ENCODE measurements at regions not wholly inside any gene's neighbourhood (a gene's known extent, or its start where the extent isn't known, plus 50 kb on each side); places are given as distances from the start of the nearest gene placed in this dataset.

DNA sequence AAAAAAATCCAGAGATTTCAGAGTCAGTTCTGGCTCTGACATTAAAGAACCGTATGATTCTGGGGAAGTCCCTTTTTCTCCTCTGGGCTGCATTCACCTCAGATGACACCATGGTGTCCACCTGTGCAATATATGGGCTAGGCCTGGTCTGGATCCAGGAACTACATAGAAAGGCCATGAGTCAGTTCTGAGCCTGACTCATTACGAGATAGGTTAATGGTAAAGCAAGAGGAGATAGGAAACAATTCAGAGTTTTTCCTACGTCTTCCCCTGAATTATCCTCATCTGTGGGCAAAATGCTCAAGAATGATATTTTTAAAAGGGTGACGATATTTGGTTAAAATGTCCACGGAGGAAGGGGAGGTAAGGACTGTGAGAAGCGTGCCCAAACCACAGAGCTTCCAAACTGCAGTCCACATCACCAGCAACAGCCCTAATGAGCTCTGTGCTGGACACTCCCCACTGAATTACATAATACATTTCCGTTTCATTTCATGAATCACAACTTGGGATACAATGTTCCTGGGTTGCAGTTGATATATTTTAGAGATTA lies 180.1 kb upstream of the OSR1 start:
- Histone ChIP-seq H3K4me2 (ENCODE audit: low read depth, low read length) (peak overlapping the region; percentile 19; the same call in 1 of the 2 replicates), H3K4me3 (replicated peaks in 1 of 3; ENCODE audit: insufficient read depth in 1 of 3, low read depth in 2 of 3, low read length in 3 of 3) (no peak overlapping the region), H3K79me2 (ENCODE audit: insufficient read depth, low read length) (no peaks in the 10 kb centered on the region), H2AFZ (ENCODE audit: low read length) (no peak overlapping the region), H4K20me1 (ENCODE audit: insufficient read depth, low read length) (no peaks in the 10 kb centered on the region), H3K9me3 (ENCODE audit: low read length) (no peaks in the 10 kb centered on the region), H3K27ac (ENCODE audit: extremely low read length, insufficient read depth, low read length) (no peak overlapping the region), H3K36me3 (replicated peaks in 1 of 2; ENCODE audit: control insufficient read depth in 1 of 2, insufficient read depth in 2 of 2, low read length in 2 of 2) (no peaks in the 10 kb centered on the region), H3K4me1 (ENCODE audit: insufficient read depth, low read length) (peaks cover 6% of the 10 kb centered on the region; the same call in 1 of the 2 replicates), H3K27me3 (ENCODE audit: control insufficient read depth in 1 of 2, insufficient read depth in 2 of 2, low read length in 2 of 2) (no peaks in the 10 kb centered on the region), H3K9ac (ENCODE audit: insufficient read depth, low read depth, low read length) (no peak overlapping the region)
- ChIA-PET POLR2A (no interaction called here), CTCF (ENCODE audit: low intra/inter-chr PET ratio, low total read pairs) (no interaction called here)
- intact Hi-C loops (cut with micrococcal nuclease; ENCODE audit: unreplicated experiment): no loop called here
- WGBS (ENCODE audit: low lambda C conversion rate): 29% methylated on average over 7 of the region's 7 CpGs
- FAIRE-seq (no peak), ATAC-seq (peak; percentile 87), DNase-seq (ENCODE audit: low spot score) (peak; percentile 71)
- in situ Hi-C loops (cut with HindIII; ENCODE audit: extremely low pct_ligation_motif_present, low pct_unique_long_range_greater_than_20kb): no loop called here
- BruUV-seq (replicated peaks): no TSS peak
- no peak for TF ChIP-seq AHR (CRISPR knock-in tag; IDR thresholded peaks at IDR 0.05)
- no peak; the same call in 1 of the 2 replicates for TF ChIP-seq SOX5 (CRISPR knock-in tag; IDR thresholded peaks at IDR 0.05; ENCODE audit: borderline replicate concordance)
- peak; percentile 38; the same call in 1 of the 2 replicates for TF ChIP-seq ARID3A (IDR thresholded peaks at IDR 0.05; ENCODE audit: low read depth, low read length)
- peak; percentile 77; the same call in 1 of the 2 replicates for TF ChIP-seq RXRA (CRISPR knock-in tag; IDR thresholded peaks at IDR 0.05)
- peak; percentile 95 for TF ChIP-seq RXRB (CRISPR knock-in tag; IDR thresholded peaks at IDR 0.05; ENCODE audit: borderline replicate concordance)
- TF ChIP-seq CBX1 (IDR thresholded peaks at IDR 0.05; ENCODE audit: low read depth): no peak
- peak; percentile 38 for TF ChIP-seq ASH2L (IDR thresholded peaks at IDR 0.05; ENCODE audit: insufficient read length, low read depth, low read length)
- 0 out of 4 replicates have a peak, but pooled peaks of 1 of the 2 experiments have one; percentile 20 for TF ChIP-seq MAFK (conservative IDR thresholded peaks at IDR 0.05 in 1 of 2, IDR thresholded peaks at IDR 0.05 in 1 of 2; ENCODE audit: low read length in 2 of 2)
- peak; percentile 95 for TF ChIP-seq THRA (CRISPR knock-in tag; IDR thresholded peaks at IDR 0.05; ENCODE audit: borderline replicate concordance)
- TF ChIP-seq, protein P1, sequence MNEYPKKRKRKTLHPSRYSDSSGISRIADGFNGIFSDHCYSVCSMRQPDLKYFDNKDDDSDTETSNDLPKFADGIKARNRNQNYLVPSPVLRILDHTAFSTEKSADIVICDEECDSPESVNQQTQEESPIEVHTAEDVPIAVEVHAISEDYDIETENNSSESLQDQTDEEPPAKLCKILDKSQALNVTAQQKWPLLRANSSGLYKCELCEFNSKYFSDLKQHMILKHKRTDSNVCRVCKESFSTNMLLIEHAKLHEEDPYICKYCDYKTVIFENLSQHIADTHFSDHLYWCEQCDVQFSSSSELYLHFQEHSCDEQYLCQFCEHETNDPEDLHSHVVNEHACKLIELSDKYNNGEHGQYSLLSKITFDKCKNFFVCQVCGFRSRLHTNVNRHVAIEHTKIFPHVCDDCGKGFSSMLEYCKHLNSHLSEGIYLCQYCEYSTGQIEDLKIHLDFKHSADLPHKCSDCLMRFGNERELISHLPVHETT (CRISPR knock-in tag; conservative IDR thresholded peaks at IDR 0.05): no peak
- 0 out of 2 replicates have a peak, but pooled peaks have one; percentile 24 for TF ChIP-seq ELF3 (CRISPR knock-in tag; IDR thresholded peaks at IDR 0.05)
- TF ChIP-seq, protein P2, sequence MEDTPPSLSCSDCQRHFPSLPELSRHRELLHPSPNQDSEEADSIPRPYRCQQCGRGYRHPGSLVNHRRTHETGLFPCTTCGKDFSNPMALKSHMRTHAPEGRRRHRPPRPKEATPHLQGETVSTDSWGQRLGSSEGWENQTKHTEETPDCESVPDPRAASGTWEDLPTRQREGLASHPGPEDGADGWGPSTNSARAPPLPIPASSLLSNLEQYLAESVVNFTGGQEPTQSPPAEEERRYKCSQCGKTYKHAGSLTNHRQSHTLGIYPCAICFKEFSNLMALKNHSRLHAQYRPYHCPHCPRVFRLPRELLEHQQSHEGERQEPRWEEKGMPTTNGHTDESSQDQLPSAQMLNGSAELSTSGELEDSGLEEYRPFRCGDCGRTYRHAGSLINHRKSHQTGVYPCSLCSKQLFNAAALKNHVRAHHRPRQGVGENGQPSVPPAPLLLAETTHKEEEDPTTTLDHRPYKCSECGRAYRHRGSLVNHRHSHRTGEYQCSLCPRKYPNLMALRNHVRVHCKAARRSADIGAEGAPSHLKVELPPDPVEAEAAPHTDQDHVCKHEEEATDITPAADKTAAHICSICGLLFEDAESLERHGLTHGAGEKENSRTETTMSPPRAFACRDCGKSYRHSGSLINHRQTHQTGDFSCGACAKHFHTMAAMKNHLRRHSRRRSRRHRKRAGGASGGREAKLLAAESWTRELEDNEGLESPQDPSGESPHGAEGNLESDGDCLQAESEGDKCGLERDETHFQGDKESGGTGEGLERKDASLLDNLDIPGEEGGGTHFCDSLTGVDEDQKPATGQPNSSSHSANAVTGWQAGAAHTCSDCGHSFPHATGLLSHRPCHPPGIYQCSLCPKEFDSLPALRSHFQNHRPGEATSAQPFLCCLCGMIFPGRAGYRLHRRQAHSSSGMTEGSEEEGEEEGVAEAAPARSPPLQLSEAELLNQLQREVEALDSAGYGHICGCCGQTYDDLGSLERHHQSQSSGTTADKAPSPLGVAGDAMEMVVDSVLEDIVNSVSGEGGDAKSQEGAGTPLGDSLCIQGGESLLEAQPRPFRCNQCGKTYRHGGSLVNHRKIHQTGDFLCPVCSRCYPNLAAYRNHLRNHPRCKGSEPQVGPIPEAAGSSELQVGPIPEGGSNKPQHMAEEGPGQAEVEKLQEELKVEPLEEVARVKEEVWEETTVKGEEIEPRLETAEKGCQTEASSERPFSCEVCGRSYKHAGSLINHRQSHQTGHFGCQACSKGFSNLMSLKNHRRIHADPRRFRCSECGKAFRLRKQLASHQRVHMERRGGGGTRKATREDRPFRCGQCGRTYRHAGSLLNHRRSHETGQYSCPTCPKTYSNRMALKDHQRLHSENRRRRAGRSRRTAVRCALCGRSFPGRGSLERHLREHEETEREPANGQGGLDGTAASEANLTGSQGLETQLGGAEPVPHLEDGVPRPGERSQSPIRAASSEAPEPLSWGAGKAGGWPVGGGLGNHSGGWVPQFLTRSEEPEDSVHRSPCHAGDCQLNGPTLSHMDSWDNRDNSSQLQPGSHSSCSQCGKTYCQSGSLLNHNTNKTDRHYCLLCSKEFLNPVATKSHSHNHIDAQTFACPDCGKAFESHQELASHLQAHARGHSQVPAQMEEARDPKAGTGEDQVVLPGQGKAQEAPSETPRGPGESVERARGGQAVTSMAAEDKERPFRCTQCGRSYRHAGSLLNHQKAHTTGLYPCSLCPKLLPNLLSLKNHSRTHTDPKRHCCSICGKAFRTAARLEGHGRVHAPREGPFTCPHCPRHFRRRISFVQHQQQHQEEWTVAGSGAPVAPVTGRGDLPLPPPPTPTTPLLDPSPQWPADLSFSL (CRISPR knock-in tag; IDR thresholded peaks at IDR 0.05): no peak
- TF ChIP-seq JUN (CRISPR knock-in tag; IDR thresholded peaks at IDR 0.05): 0 out of 2 replicates have a peak, but pooled peaks have one; percentile 41
- TF ChIP-seq ZNF644 (CRISPR knock-in tag; IDR thresholded peaks at IDR 0.05; ENCODE audit: low read depth): peak; percentile 49; the same call in 1 of the 2 replicates

Measured in HepG2 (cell line).